ENCODE measurements at regions not wholly inside any gene's neighbourhood (a gene's known extent, or its start where the extent isn't known, plus 50 kb on each side); places are given as distances from the start of the nearest gene placed in this dataset.
"Not testable (repeated sequence)": the region's sequence is repeated elsewhere in the genome, so short reads cannot be mapped to it uniquely, and the experiment has no call there.

GRCh38 chr16:5925850-5926249 lies 828.3 kb upstream of the EEF2KMT start:
- Histone ChIP-seq H3K4me1 (ENCODE audit: control insufficient read depth in 3 of 3, insufficient read depth in 2 of 3, low read depth in 1 of 3, low read length in 2 of 3) (no peaks in the 10 kb centered on the region), H3K36me3 (ENCODE audit: control insufficient read depth in 3 of 3, insufficient read depth in 2 of 3, low read depth in 1 of 3, low read length in 3 of 3) (no peaks in the 10 kb centered on the region), H3K4me3 (ENCODE audit: low read depth in 1 of 3, low read length in 3 of 3) (no peak overlapping the region), H3K27ac (ENCODE audit: low read depth in 1 of 3, low read length in 2 of 3) (no peak overlapping the region), H3K9me3 (ENCODE audit: control insufficient read depth in 2 of 2, insufficient read depth in 1 of 2, low read depth in 1 of 2, low read length in 1 of 2) (no peaks in the 10 kb centered on the region), H3K27me3 (ENCODE audit: control insufficient read depth in 3 of 3, insufficient read depth in 3 of 3, low read length in 3 of 3) (no peaks in the 10 kb centered on the region)
- FAIRE-seq: no peak
- DNase-seq: no peak
- 34 to 43% (median 38%) methylated on average over 4 of the region's 4 CpGs for WGBS, 3 donors

DNA sequence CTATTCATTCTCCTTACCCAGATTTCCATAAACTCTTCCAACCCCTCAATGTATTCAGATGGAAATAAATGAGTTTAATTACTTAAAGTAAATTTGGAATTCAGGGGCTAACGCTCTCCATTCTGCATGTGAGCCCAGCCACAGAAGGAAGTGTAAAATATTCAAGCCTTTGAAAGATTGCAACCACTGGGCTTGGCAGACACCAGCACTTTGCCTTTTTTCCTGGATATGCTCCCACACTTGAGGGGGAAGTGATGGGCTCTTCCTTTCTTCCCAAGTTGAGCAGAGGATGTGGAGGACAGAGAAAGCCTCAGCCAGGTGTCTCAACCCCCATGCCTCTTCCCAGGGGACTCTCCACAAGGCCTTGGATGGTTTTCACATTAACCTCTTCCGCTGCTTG lies 825.1 kb upstream of the EEF2KMT start:
- Histone ChIP-seq H3K36me3 (ENCODE audit: control insufficient read depth in 3 of 3, insufficient read depth in 2 of 3, low read depth in 1 of 3, low read length in 3 of 3) (no peaks in the 10 kb centered on the region), H3K9me3 (ENCODE audit: control insufficient read depth in 2 of 2, insufficient read depth in 1 of 2, low read depth in 1 of 2, low read length in 1 of 2) (no peaks in the 10 kb centered on the region), H3K4me3 (ENCODE audit: low read depth in 1 of 3, low read length in 3 of 3) (no peak overlapping the region), H3K27ac (ENCODE audit: low read depth in 1 of 3, low read length in 2 of 3) (no peak overlapping the region), H3K27me3 (ENCODE audit: control insufficient read depth in 3 of 3, insufficient read depth in 3 of 3, low read length in 3 of 3) (no peaks in the 10 kb centered on the region), H3K4me1 (ENCODE audit: control insufficient read depth in 3 of 3, insufficient read depth in 2 of 3, low read depth in 1 of 3, low read length in 2 of 3) (no peaks in the 10 kb centered on the region)
- FAIRE-seq (no peak), DNase-seq (no peak)
- 70 to 89% (median 74%) methylated on average over 2 of the region's 2 CpGs for WGBS, 3 donors

DNA sequence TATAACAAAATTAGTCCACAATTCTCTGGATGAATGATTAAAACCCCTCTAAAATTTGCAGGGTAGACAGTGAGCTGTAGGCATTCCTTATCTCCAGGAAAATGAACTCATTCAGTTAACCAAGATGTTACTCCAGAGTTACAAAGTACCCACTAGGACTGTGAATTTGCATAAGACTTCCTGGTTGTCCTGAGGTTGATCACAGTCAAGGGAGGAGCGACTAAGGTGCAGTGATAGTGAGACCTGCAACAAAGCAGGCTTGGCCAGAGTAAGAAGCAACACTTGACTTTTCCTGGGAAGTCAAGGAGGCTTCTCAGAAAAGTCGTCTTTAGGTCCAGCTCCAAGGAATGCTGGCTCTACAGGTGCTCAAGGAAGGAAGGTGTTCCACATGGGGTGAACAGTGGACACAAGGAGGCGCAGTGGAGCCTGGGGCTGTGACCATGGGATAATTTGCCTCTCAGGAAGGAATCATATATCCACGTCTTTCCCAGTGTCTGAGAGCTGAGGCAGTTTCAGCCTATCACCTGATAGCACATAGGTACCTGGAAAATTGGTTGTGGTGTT lies 821.1 kb upstream of the EEF2KMT start:
- no peak overlapping the region for H3K27ac ChIP-seq (ENCODE audit: low read depth in 1 of 3, low read length in 2 of 3)
- H3K4me1 ChIP-seq (ENCODE audit: control insufficient read depth in 3 of 3, insufficient read depth in 2 of 3, low read depth in 1 of 3, low read length in 2 of 3): no peaks in the 10 kb centered on the region
- H3K9me3 ChIP-seq (ENCODE audit: control insufficient read depth in 2 of 2, insufficient read depth in 1 of 2, low read depth in 1 of 2, low read length in 1 of 2): no peaks in the 10 kb centered on the region
- DNase-seq (peak; percentile 8 to 45), FAIRE-seq (no peak)
- H3K4me3 ChIP-seq (ENCODE audit: low read depth in 1 of 3, low read length in 3 of 3): no peak overlapping the region
- no peaks in the 10 kb centered on the region for H3K27me3 ChIP-seq (ENCODE audit: control insufficient read depth in 3 of 3, insufficient read depth in 3 of 3, low read length in 3 of 3)
- 14 to 39% (median 26%) methylated on average over 4 of the region's 4 CpGs for WGBS, 3 donors
- no peaks in the 10 kb centered on the region for H3K36me3 ChIP-seq (ENCODE audit: control insufficient read depth in 3 of 3, insufficient read depth in 2 of 3, low read depth in 1 of 3, low read length in 3 of 3)

- Histone ChIP-seq H3K4me1 (ENCODE audit: control insufficient read depth in 3 of 3, insufficient read depth in 2 of 3, low read depth in 1 of 3, low read length in 2 of 3) (no peaks in the 10 kb centered on the region), H3K36me3 (ENCODE audit: control insufficient read depth in 3 of 3, insufficient read depth in 2 of 3, low read depth in 1 of 3, low read length in 3 of 3) (no peaks in the 10 kb centered on the region)
- FAIRE-seq: no peak
These were observed 820.0 kb upstream of the EEF2KMT start for GRCh38 chr16:5917436-5918195.

DNA sequence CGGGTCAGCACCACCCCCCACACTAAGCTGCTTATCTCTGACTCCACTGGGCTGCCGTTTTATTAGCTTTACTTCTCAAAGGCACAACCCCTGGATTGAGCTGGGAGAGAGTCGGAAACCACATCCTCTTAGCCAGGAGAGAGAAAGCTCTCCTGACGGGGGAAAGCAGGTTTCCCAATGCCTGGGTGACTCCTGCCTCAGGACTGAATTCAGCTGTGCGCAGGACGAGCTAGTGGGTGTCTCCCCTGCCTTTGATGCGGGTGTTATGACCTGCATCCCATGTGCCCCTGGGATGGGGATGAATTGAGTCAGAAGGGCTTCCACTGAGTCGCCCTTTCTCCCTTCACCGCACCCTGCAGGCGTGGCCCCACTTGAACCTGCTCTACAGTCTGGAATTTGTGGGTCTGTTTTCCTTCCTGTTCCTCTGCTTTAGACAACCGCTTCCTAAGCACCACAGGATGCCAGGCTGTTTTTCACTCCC lies 819.2 kb upstream of the EEF2KMT start:
- Histone ChIP-seq H3K9me3 (ENCODE audit: control insufficient read depth in 2 of 2, insufficient read depth in 1 of 2, low read depth in 1 of 2, low read length in 1 of 2) (no peaks in the 10 kb centered on the region), H3K4me3 (ENCODE audit: low read depth in 1 of 3, low read length in 3 of 3) (no peak overlapping the region), H3K36me3 (ENCODE audit: control insufficient read depth in 3 of 3, insufficient read depth in 2 of 3, low read depth in 1 of 3, low read length in 3 of 3) (no peaks in the 10 kb centered on the region), H3K4me1 (ENCODE audit: control insufficient read depth in 3 of 3, insufficient read depth in 2 of 3, low read depth in 1 of 3, low read length in 2 of 3) (no peaks in the 10 kb centered on the region), H3K27ac (ENCODE audit: low read depth in 1 of 3, low read length in 2 of 3) (no peak overlapping the region), H3K27me3 (ENCODE audit: control insufficient read depth in 3 of 3, insufficient read depth in 3 of 3, low read length in 3 of 3) (no peaks in the 10 kb centered on the region)
- DNase-seq: peak in 1 of 2 donors; percentile 11
- FAIRE-seq: no peak
- WGBS, 3 donors: 9 to 10% (median 10%) methylated on average over 11 of the region's 11 CpGs

More at GRCh38 chr16:5917436-5918195, 820.0 kb upstream of the EEF2KMT start:
- 36 to 66% (median 46%) methylated on average over 14 of the region's 14 CpGs for WGBS, 3 donors
- DNase-seq: peak in 1 of 2 donors; percentile 7
- H3K27ac ChIP-seq (ENCODE audit: low read depth in 1 of 3, low read length in 2 of 3): no peak overlapping the region
- no peak overlapping the region for H3K4me3 ChIP-seq (ENCODE audit: low read depth in 1 of 3, low read length in 3 of 3)
- no peaks in the 10 kb centered on the region for H3K9me3 ChIP-seq (ENCODE audit: control insufficient read depth in 2 of 2, insufficient read depth in 1 of 2, low read depth in 1 of 2, low read length in 1 of 2)
- H3K27me3 ChIP-seq (ENCODE audit: control insufficient read depth in 3 of 3, insufficient read depth in 3 of 3, low read length in 3 of 3): no peaks in the 10 kb centered on the region

DNA sequence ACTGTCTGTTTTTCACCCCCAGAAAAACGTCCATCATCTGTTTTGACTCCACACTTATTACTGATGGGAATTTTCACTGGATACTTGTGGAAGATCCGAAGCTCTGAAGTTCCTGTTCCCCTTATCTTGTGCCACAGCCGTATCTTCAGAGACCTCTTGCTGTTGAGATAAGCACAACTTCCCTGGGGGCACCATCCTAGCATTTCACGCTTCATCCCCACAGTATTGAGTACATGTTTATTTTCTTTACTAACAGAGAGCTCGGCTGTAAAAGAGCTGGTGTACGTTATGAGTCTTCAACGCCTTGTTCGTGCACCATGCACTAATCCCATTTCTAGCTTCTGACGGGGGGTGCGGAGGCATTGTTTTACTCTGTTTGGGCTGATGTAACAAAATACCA lies 813.6 kb upstream of the EEF2KMT start:
- Histone ChIP-seq H3K9me3 (ENCODE audit: control insufficient read depth in 2 of 2, insufficient read depth in 1 of 2, low read depth in 1 of 2, low read length in 1 of 2) (no peaks in the 10 kb centered on the region), H3K27me3 (ENCODE audit: control insufficient read depth in 3 of 3, insufficient read depth in 3 of 3, low read length in 3 of 3) (no peaks in the 10 kb centered on the region), H3K27ac (ENCODE audit: low read depth in 1 of 3, low read length in 2 of 3) (no peak overlapping the region), H3K36me3 (ENCODE audit: control insufficient read depth in 3 of 3, insufficient read depth in 2 of 3, low read depth in 1 of 3, low read length in 3 of 3) (no peaks in the 10 kb centered on the region), H3K4me1 (ENCODE audit: control insufficient read depth in 3 of 3, insufficient read depth in 2 of 3, low read depth in 1 of 3, low read length in 2 of 3) (no peaks in the 10 kb centered on the region), H3K4me3 (ENCODE audit: low read depth in 1 of 3, low read length in 3 of 3) (no peak overlapping the region)
- FAIRE-seq (no peak), DNase-seq (no peak)
- WGBS, 3 donors: 28 to 42% (median 34%) methylated on average over 10 of the region's 10 CpGs

DNA sequence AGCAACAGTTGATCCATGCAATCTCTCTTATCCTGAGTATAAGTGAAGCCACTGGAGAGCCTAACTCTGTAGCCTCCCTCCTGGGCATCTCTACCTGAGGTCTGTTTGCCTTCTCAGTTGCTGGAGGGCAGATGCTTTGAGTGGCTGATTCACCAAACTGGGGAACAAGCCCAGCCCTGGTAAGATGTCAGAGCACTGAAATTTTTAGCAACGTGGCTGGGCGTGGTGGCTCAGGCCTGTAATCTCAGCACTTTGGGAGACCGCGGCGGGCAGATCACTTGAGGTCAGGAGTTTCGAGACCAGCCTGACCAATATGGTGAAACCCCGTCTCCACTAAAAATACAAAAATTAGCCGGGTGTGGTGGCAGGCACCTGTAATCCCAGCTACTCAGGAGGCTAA lies 812.0 kb upstream of the EEF2KMT start:
- H3K9me3 ChIP-seq (ENCODE audit: control insufficient read depth in 2 of 2, insufficient read depth in 1 of 2, low read depth in 1 of 2, low read length in 1 of 2); H3K4me1 ChIP-seq (ENCODE audit: control insufficient read depth in 3 of 3, insufficient read depth in 2 of 3, low read depth in 1 of 3, low read length in 2 of 3); H3K27ac ChIP-seq (ENCODE audit: low read depth in 1 of 3, low read length in 2 of 3); H3K4me3 ChIP-seq (ENCODE audit: low read depth in 1 of 3, low read length in 3 of 3); H3K36me3 ChIP-seq (ENCODE audit: control insufficient read depth in 3 of 3, insufficient read depth in 2 of 3, low read depth in 1 of 3, low read length in 3 of 3); DNase-seq; FAIRE-seq; H3K27me3 ChIP-seq (ENCODE audit: control insufficient read depth in 3 of 3, insufficient read depth in 3 of 3, low read length in 3 of 3): not testable (repeated sequence)
- WGBS, 3 donors: 86 to 93% (median 88%) methylated on average over 8 of the region's 8 CpGs

DNA sequence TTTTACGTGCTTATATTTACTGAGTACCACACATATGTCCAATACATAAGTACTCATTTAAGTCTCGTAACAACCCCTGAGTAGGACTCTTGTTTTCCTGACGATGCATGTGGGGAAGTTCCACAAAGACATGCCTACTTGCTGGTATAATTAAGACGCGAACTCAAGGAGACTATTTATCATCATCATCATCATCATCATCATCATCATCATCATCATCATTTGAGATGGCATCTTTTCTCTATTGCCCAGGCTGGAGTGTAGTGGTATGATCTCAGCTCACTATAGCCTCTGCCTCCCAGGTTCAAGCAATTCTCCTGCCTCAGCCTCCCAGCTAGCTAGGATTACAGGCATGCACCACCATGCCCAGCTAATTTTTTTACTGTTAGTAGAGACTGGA lies 809.9 kb upstream of the EEF2KMT start:
- H3K27me3 ChIP-seq (ENCODE audit: control insufficient read depth in 3 of 3, insufficient read depth in 3 of 3, low read length in 3 of 3): no peaks in the 10 kb centered on the region
- H3K4me3 ChIP-seq (ENCODE audit: low read depth in 1 of 3, low read length in 3 of 3): no peak overlapping the region
- WGBS, 3 donors: 91 to 92% (median 92%) methylated on average over 5 of the region's 5 CpGs
- H3K36me3 ChIP-seq (ENCODE audit: control insufficient read depth in 3 of 3, insufficient read depth in 2 of 3, low read depth in 1 of 3, low read length in 3 of 3): no peaks in the 10 kb centered on the region
- no peaks in the 10 kb centered on the region for H3K4me1 ChIP-seq (ENCODE audit: control insufficient read depth in 3 of 3, insufficient read depth in 2 of 3, low read depth in 1 of 3, low read length in 2 of 3)
- DNase-seq (no peak), FAIRE-seq (no peak)
- no peak overlapping the region for H3K27ac ChIP-seq (ENCODE audit: low read depth in 1 of 3, low read length in 2 of 3)
- no peaks in the 10 kb centered on the region for H3K9me3 ChIP-seq (ENCODE audit: control insufficient read depth in 2 of 2, insufficient read depth in 1 of 2, low read depth in 1 of 2, low read length in 1 of 2)

All from small intestine (tissue), 7 donors.